Sigmoid colon (tissue), 6 donors: ENCODE measurements at regions not wholly inside any gene's neighbourhood (a gene's known extent, or its start where the extent isn't known, plus 50 kb on each side); places are given as distances from the start of the nearest gene placed in this dataset.

ENCODE experiments used
- DNase-seq: peaks from one replicate; pipeline ENCODE4 v3.0.0-alpha.2; 2019
- H3K27ac ChIP-seq, 4 donors: fragments of 200-600 bp; sonication (generic); one replicate each; pipeline ENCODE4 v1.5.1; 2016 to 2019; ENCODE audit warnings: mild to moderate bottlenecking in 1 of 4
- H3K27me3 ChIP-seq, 3 donors: fragments of 200-600 bp; sonication (generic); one replicate each; pipeline ENCODE4 v1.5.1; 2019; ENCODE audit warnings: mild to moderate bottlenecking in 1 of 3
- H3K36me3 ChIP-seq, 4 donors: fragments of 200-600 bp; sonication (generic); one replicate each; pipeline ENCODE4 v1.5.1; 2016 to 2019
- H3K4me1 ChIP-seq, 4 donors: fragments of 200-600 bp; sonication (generic); one replicate each; pipeline ENCODE4 v1.5.1; 2017 to 2019
- H3K4me3 ChIP-seq, 4 donors: fragments of 200-600 bp; sonication (generic); one replicate each; pipeline ENCODE4 v1.5.1; 2017 to 2019; ENCODE audit warnings: mild to moderate bottlenecking in 2 of 4, moderate library complexity in 1 of 4
- H3K9me3 ChIP-seq, 4 donors: fragments of 200-600 bp in 3 of 4; sonication (generic) in 3 of 4; one replicate each; pipeline versions ENCODE4 v1.5.1 to v1.6.1; 2013 to 2019
- CTCF ChIP-seq, 4 experiments: fragments of 450-650 bp in 3 of 4; fragments of 200-600 bp in 1 of 4; IDR thresholded peaks; one replicate each; pipeline ENCODE4 v1.5.1; 2016 to 2019; ENCODE audit warnings: antibody characterized with exemption in 4 of 4, mild to moderate bottlenecking in 3 of 4, moderate library complexity in 2 of 4
- EP300 ChIP-seq, 4 donors: sonication (generic); formaldehyde crosslinking; IDR thresholded peaks; one replicate each; pipeline ENCODE4 v1.6.1; 2017; ENCODE audit warnings: antibody characterized with exemption in 4 of 4
- POLR2A ChIP-seq, 2 donors: fragments of 450-650 bp; IDR thresholded peaks; one replicate each; pipeline ENCODE4 v1.6.1; 2016; ENCODE audit warnings: antibody characterized with exemption in 2 of 2, mild to moderate bottlenecking in 2 of 2, moderate library complexity in 2 of 2
- POLR2AphosphoS5 ChIP-seq, 4 donors: sonication (generic); formaldehyde crosslinking; IDR thresholded peaks; one replicate each; pipeline ENCODE4 v1.6.1; 2017; ENCODE audit warnings: antibody characterized with exemption in 4 of 4
- WGBS, 2 donors: extraction: QIAGEN DNeasy Blood & Tissue Kit; methylation state at CpG; one replicate each; pipeline ENCODE4 v1.1.7; 2013; 5-methylcytosine and 5-hydroxymethylcytosine counted together
- intact Hi-C: fragments of 100-400 bp; cut with DNase I; formaldehyde crosslinking; loops from one replicate; pipeline ENCODE4 v1.15.1; 2023
- donor health status: healthy with polysubstance abuse.
- donor health status: healthy.

DNA sequence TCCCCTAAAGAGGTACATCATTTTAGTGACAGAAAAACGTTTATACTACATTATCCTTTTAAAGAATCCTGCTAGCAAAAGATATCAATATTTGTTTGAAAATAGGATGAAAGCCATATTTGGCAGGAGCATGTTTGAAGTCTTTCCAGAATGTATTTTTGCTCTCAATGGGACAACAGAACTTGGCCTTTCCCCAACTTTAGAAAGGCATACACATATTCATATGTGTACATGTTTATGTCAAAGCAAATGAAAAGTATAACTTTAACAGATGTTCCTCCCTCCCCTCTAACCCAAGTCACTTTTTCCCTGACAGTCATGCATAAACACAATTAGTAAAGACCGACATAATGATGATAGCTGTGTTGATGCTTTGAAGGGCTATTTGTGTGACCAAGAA, 427.8 kb upstream of the CDH6 start:
- no peak overlapping the region for H3K27ac ChIP-seq
- WGBS, 2 donors: 41 to 45% methylated on average over 2 of the region's 2 CpGs
- no peaks in the 10 kb centered on the region for H3K27me3 ChIP-seq
- intact Hi-C loops: no loop called here
- DNase-seq: no peak
- no peak overlapping the region for H3K4me3 ChIP-seq
- TF ChIP-seq CTCF (IDR thresholded peaks at IDR 0.05) (no peak), POLR2AphosphoS5 (IDR thresholded peaks at IDR 0.05) (no peak), POLR2A (IDR thresholded peaks at IDR 0.05) (no peak), EP300 (IDR thresholded peaks at IDR 0.05) (no peak)
- H3K36me3 ChIP-seq: no peaks in the 10 kb centered on the region
- peaks cover 0 to 5% (median 0%) of the 10 kb centered on the region in 4 donors for H3K4me1 ChIP-seq
- no peaks in the 10 kb centered on the region for H3K9me3 ChIP-seq

DNA sequence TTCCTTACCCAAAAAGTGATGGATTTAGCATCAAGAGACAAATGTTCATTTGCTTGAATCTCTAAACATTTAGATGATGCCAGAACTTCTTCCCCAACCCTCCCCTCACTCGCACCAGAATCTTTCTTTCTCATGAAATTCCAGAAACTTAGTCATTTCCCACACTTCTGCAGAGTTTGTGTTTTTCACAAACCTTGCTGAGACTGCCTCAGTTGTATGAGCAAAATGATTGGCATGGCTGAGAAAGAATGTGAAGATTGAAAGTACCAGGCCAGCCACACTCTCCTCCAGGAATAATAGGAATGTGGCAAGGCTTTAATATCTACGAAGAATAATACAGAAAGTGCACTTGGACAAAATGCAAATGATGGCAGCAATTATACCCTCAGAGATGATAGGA, 428.3 kb upstream of the CDH6 start:
- peaks cover 0 to 5% (median 0%) of the 10 kb centered on the region in 4 donors for H3K4me1 ChIP-seq
- no peak for TF ChIP-seq EP300 (IDR thresholded peaks at IDR 0.05)
- TF ChIP-seq POLR2AphosphoS5 (IDR thresholded peaks at IDR 0.05): no peak
- TF ChIP-seq CTCF (IDR thresholded peaks at IDR 0.05): no peak
- TF ChIP-seq POLR2A (IDR thresholded peaks at IDR 0.05): no peak
- H3K4me3 ChIP-seq: no peak overlapping the region
- WGBS, 2 donors: 58 to 72% methylated on average over 2 of the region's 2 CpGs
- H3K9me3 ChIP-seq: no peaks in the 10 kb centered on the region
- no peaks in the 10 kb centered on the region for H3K27me3 ChIP-seq
- DNase-seq: no peak
- H3K27ac ChIP-seq: no peak overlapping the region
- H3K36me3 ChIP-seq: no peaks in the 10 kb centered on the region
- intact Hi-C loops: no loop called here

- TF ChIP-seq EP300 (IDR thresholded peaks at IDR 0.05) (no peak), CTCF (IDR thresholded peaks at IDR 0.05) (no peak), POLR2AphosphoS5 (IDR thresholded peaks at IDR 0.05) (no peak), POLR2A (IDR thresholded peaks at IDR 0.05) (no peak)
- intact Hi-C loops: no loop called here
- no peak overlapping the region for H3K4me3 ChIP-seq
- H3K36me3 ChIP-seq: no peaks in the 10 kb centered on the region
- no peak for DNase-seq
- no peaks in the 10 kb centered on the region for H3K9me3 ChIP-seq
- 60 to 63% methylated on average over 1 of the region's 1 CpG for WGBS, 2 donors
- H3K27ac ChIP-seq: no peak overlapping the region
- peaks cover 0 to 5% (median 0%) of the 10 kb centered on the region in 4 donors for H3K4me1 ChIP-seq
- H3K27me3 ChIP-seq: no peaks in the 10 kb centered on the region
These were observed 428.8 kb upstream of the CDH6 start for GRCh38 chr5:30764704-30765103.

- WGBS, 2 donors: 88 to 92% methylated on average over 3 of the region's 3 CpGs
- TF ChIP-seq POLR2A (IDR thresholded peaks at IDR 0.05) (no peak), POLR2AphosphoS5 (IDR thresholded peaks at IDR 0.05) (no peak), CTCF (IDR thresholded peaks at IDR 0.05) (no peak), EP300 (IDR thresholded peaks at IDR 0.05) (no peak)
- no peak for DNase-seq
- Histone ChIP-seq H3K4me3 (no peak overlapping the region), H3K9me3 (no peaks in the 10 kb centered on the region), H3K36me3 (no peaks in the 10 kb centered on the region), H3K27ac (no peak overlapping the region), H3K27me3 (no peaks in the 10 kb centered on the region), H3K4me1 (no peaks in the 10 kb centered on the region)
- intact Hi-C loops: no loop called here
These were observed 433.8 kb upstream of the CDH6 start for GRCh38 chr5:30759731-30760130.

DNA sequence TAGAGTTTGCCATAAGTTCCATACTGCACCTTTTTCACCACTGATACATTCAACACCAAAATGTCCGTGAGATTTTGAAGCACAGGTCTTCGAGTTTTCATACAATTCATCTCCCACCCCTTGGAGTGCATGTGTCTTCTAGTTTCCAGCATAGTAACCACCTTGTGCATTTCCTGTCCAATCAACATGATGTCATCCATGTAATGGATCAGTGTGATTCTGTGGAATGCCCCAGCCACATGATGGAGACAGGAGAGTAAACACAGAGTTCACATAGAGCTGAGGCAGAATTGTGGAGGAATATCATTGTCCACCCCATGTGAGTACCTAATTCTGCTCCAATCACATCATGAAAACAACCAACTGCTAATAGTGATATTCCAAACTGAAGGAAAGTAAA, 441.5 kb upstream of the CDH6 start:
- intact Hi-C loops: no loop called here
- no peaks in the 10 kb centered on the region for H3K4me1 ChIP-seq

More for the DNA sequence above, 441.5 kb upstream of the CDH6 start:
- no peaks in the 10 kb centered on the region for H3K27me3 ChIP-seq
- H3K27ac ChIP-seq: no peak overlapping the region
- H3K36me3 ChIP-seq: no peaks in the 10 kb centered on the region
- H3K4me3 ChIP-seq: no peak overlapping the region
- DNase-seq: no peak
- TF ChIP-seq POLR2AphosphoS5 (IDR thresholded peaks at IDR 0.05) (no peak), POLR2A (IDR thresholded peaks at IDR 0.05) (no peak), CTCF (IDR thresholded peaks at IDR 0.05) (no peak), EP300 (IDR thresholded peaks at IDR 0.05) (no peak)
- 80 to 83% methylated on average over 2 of the region's 2 CpGs for WGBS, 2 donors
- H3K9me3 ChIP-seq: no peaks in the 10 kb centered on the region
